GM19395 (cell line): ENCODE measurements at regions not wholly inside any gene's neighbourhood (a gene's known extent, or its start where the extent isn't known, plus 50 kb on each side); places are given as distances from the start of the nearest gene placed in this dataset.

Experiments used
- ATAC-seq: cut with Tn5 transposase; IDR thresholded peaks from one replicate; pipeline ENCODE4 v1.9.1; 2021; ENCODE audit warnings: mild to moderate bottlenecking, moderate library complexity; ENCODE audit not compliant: unreplicated experiment

GRCh38 chr4:81642543-81642942 is 170.8 kb upstream of the RASGEF1B start:
- ATAC-seq, result no peak

- ATAC-seq, result no peak
These were observed 167.5 kb upstream of the RASGEF1B start for GRCh38 chr4:81639248-81639647.

- no peak for ATAC-seq
These were observed 167.0 kb upstream of the RASGEF1B start for GRCh38 chr4:81638698-81639097.

- peak; percentile 89 for ATAC-seq
These were observed 164.0 kb upstream of the RASGEF1B start for GRCh38 chr4:81635739-81636138.

- no peak for ATAC-seq
These were observed 163.3 kb upstream of the RASGEF1B start for GRCh38 chr4:81634766-81635549.

GRCh38 chr4:81634165-81634564 is 162.5 kb upstream of the RASGEF1B start:
- no peak for ATAC-seq

- ATAC-seq, result no peak
These were observed 161.0 kb upstream of the RASGEF1B start for GRCh38 chr4:81632581-81633299.

GRCh38 chr4:81631958-81632441 is 160.3 kb upstream of the RASGEF1B start:
- ATAC-seq, result peak; percentile 61

GRCh38 chr4:81629366-81629765 is 157.7 kb upstream of the RASGEF1B start:
- ATAC-seq, result no peak

GRCh38 chr4:81628489-81628888 is 156.8 kb upstream of the RASGEF1B start:
- no peak for ATAC-seq

GRCh38 chr4:81627590-81627989 is 155.9 kb upstream of the RASGEF1B start:
- no peak for ATAC-seq

- no peak for ATAC-seq
These were observed 155.1 kb upstream of the RASGEF1B start for GRCh38 chr4:81626851-81627250.

- no peak for ATAC-seq
These were observed 154.0 kb upstream of the RASGEF1B start for GRCh38 chr4:81625422-81626417.

- ATAC-seq, result no peak
These were observed 151.7 kb upstream of the RASGEF1B start for GRCh38 chr4:81623434-81623833.

- no peak for ATAC-seq
These were observed 150.9 kb upstream of the RASGEF1B start for GRCh38 chr4:81622474-81623184.

- ATAC-seq, result no peak
These were observed 150.3 kb upstream of the RASGEF1B start for GRCh38 chr4:81622028-81622427.

- no peak for ATAC-seq
These were observed 149.8 kb upstream of the RASGEF1B start for GRCh38 chr4:81621490-81621889.

- ATAC-seq, result no peak
These were observed 148.7 kb upstream of the RASGEF1B start for GRCh38 chr4:81620442-81620841.

- ATAC-seq, result no peak
These were observed 145.8 kb upstream of the RASGEF1B start for GRCh38 chr4:81617545-81617944.

GRCh38 chr4:81611221-81611620 is 139.5 kb upstream of the RASGEF1B start:
- no peak for ATAC-seq
